Natural killer cell (primary cell): ENCODE measurements at regions not wholly inside any gene's neighbourhood (a gene's known extent, or its start where the extent isn't known, plus 50 kb on each side); places are given as distances from the start of the nearest gene placed in this dataset.

ENCODE experiments used
- ATAC-seq, 3 donors: fragments of 150-1000 bp in 2 of 3; fragments of 200-7000 bp in 1 of 3; cut with Tn5 transposase; 1 replicate in 1 of 3; 2 replicates in 2 of 3; pipeline ENCODE4 v1.10.0; 2021; ENCODE audit warnings: mild to moderate bottlenecking in 2 of 3, moderate library complexity in 2 of 3
- DNase-seq, 2 donors: peaks; one replicate each; pipeline versions ENCODE4 v3.0.0 to v3.0.0-alpha.2; 2013 to 2021; ENCODE audit warnings: mixed read lengths in 1 of 2
- H3K27ac ChIP-seq: one replicate; pipeline ENCODE4 v1.5.1; 2013; ENCODE audit warnings: mild to moderate bottlenecking, low read length
- H3K27me3 ChIP-seq: one replicate; pipeline ENCODE4 v1.6.1; 2013; ENCODE audit warnings: low read length; ENCODE audit not compliant: control insufficient read depth, insufficient read depth
- H3K36me3 ChIP-seq: one replicate; pipeline ENCODE4 v1.6.1; 2013; ENCODE audit warnings: low read length; ENCODE audit not compliant: control insufficient read depth, insufficient read depth
- H3K4me1 ChIP-seq: one replicate; pipeline ENCODE4 v1.6.1; 2013; ENCODE audit warnings: low read length; ENCODE audit not compliant: control insufficient read depth, insufficient read depth
- H3K4me3 ChIP-seq: one replicate; pipeline ENCODE4 v1.5.1; 2013; ENCODE audit warnings: low read length
- H3K9me3 ChIP-seq: one replicate; pipeline ENCODE4 v1.6.1; 2013; ENCODE audit warnings: low read length; ENCODE audit not compliant: control insufficient read depth, insufficient read depth
- H3K27ac Mint-ChIP-seq, 2 donors: one replicate each; pipeline ENCODE4 v1.8.0; 2022; ENCODE audit warnings: mild to moderate bottlenecking in 2 of 2, mixed read lengths in 2 of 2, moderate library complexity in 1 of 2
- H3K27me3 Mint-ChIP-seq, 2 donors: one replicate each; pipeline ENCODE4 v1.8.0; 2022; ENCODE audit warnings: low read depth in 2 of 2, mixed read lengths in 2 of 2
- H3K36me3 Mint-ChIP-seq: one replicate; pipeline ENCODE4 v1.8.0; 2022; ENCODE audit warnings: mixed read lengths
- H3K4me1 Mint-ChIP-seq, 2 donors: one replicate each; pipeline ENCODE4 v1.8.0; 2022; ENCODE audit warnings: mixed read lengths in 2 of 2
- H3K4me3 Mint-ChIP-seq: one replicate; pipeline ENCODE4 v1.8.0; 2022; ENCODE audit warnings: mild to moderate bottlenecking, moderate library complexity, mixed read lengths
- H3K9me3 Mint-ChIP-seq, 2 donors: one replicate each; pipeline ENCODE4 v1.8.0; 2022; ENCODE audit warnings: mixed read lengths in 2 of 2
- CTCF ChIP-seq: fragments of 200-600 bp; IDR thresholded peaks from one replicate; pipeline ENCODE4 v1.8.0; 2022; ENCODE audit warnings: antibody characterized with exemption
- WGBS: methylation state at CpG from one replicate; pipeline ENCODE4 v1.1.7; 2013; ENCODE audit warnings: missing lambda C conversion rate; ENCODE audit not compliant: insufficient coverage; 5-methylcytosine and 5-hydroxymethylcytosine counted together
- intact Hi-C: fragments of 100-400 bp; cut with micrococcal nuclease; formaldehyde crosslinking; loops from one replicate; pipeline ENCODE4 v1.14.2; 2022

GRCh38 chr1:114032271-114033215 lies 53.3 kb downstream of the OLFML3 start:
- Histone ChIP-seq H3K4me3 (no peak overlapping the region), H3K36me3 (no peaks in the 10 kb centered on the region), H3K27me3 (no peaks in the 10 kb centered on the region), H3K4me1 (no peaks in the 10 kb centered on the region), H3K27ac (no peak overlapping the region), H3K9me3 (no peaks in the 10 kb centered on the region)
- WGBS, result 88% methylated on average over 7 of the region's 7 CpGs
- no peak overlapping the region for H3K27ac Mint-ChIP-seq
- H3K27me3 Mint-ChIP-seq, result no peaks in the 10 kb centered on the region
- no peak for TF ChIP-seq CTCF
- no peak for ATAC-seq
- H3K4me3 Mint-ChIP-seq, result no peak overlapping the region
- no peaks in the 10 kb centered on the region for H3K9me3 Mint-ChIP-seq
- H3K36me3 Mint-ChIP-seq, result no peaks in the 10 kb centered on the region
- DNase-seq, result no peak
- intact Hi-C loops, result no loop called here
- H3K4me1 Mint-ChIP-seq, result no peaks in the 10 kb centered on the region

- intact Hi-C loops, result no loop called here
- no peak overlapping the region for H3K27ac Mint-ChIP-seq
- no peak overlapping the region for H3K4me3 Mint-ChIP-seq
- peak in 1 of 2 donors; percentile 31 for DNase-seq
- no peaks in the 10 kb centered on the region for H3K36me3 Mint-ChIP-seq
- no peaks in the 10 kb centered on the region for H3K9me3 Mint-ChIP-seq
- peak in 2 of 3 donors; percentile 41 to 54 for ATAC-seq
- Histone ChIP-seq H3K4me3 (no peak overlapping the region), H3K36me3 (no peaks in the 10 kb centered on the region), H3K4me1 (no peaks in the 10 kb centered on the region), H3K27me3 (no peaks in the 10 kb centered on the region), H3K9me3 (no peaks in the 10 kb centered on the region), H3K27ac (no peak overlapping the region)
- no peaks in the 10 kb centered on the region for H3K4me1 Mint-ChIP-seq
- 29% methylated on average over 4 of the region's 5 CpGs for WGBS
- TF ChIP-seq CTCF, result peak; percentile 24
- no peaks in the 10 kb centered on the region for H3K27me3 Mint-ChIP-seq
These were observed 54.0 kb downstream of the OLFML3 start for GRCh38 chr1:114033216-114033706.

GRCh38 chr1:114033961-114034360 lies 54.7 kb downstream of the OLFML3 start:
- 69% methylated on average over 2 of the region's 2 CpGs for WGBS
- H3K4me3 Mint-ChIP-seq, result no peak overlapping the region

More at GRCh38 chr1:114033961-114034360, 54.7 kb downstream of the OLFML3 start:
- H3K4me1 Mint-ChIP-seq, result no peaks in the 10 kb centered on the region
- TF ChIP-seq CTCF, result no peak
- no peaks in the 10 kb centered on the region for H3K27me3 ChIP-seq
- ATAC-seq (no peak), DNase-seq (no peak)
- intact Hi-C loops, result no loop called here
- H3K27ac Mint-ChIP-seq, result no peak overlapping the region
- no peak overlapping the region for H3K4me3 ChIP-seq
- H3K36me3 Mint-ChIP-seq, result no peaks in the 10 kb centered on the region
- H3K9me3 ChIP-seq, result no peaks in the 10 kb centered on the region
- H3K27me3 Mint-ChIP-seq, result no peaks in the 10 kb centered on the region
- H3K9me3 Mint-ChIP-seq, result no peaks in the 10 kb centered on the region
- H3K4me1 ChIP-seq, result no peaks in the 10 kb centered on the region
- no peaks in the 10 kb centered on the region for H3K36me3 ChIP-seq
- no peak overlapping the region for H3K27ac ChIP-seq
